ENCODE measurements at regions not wholly inside any gene's neighbourhood (a gene's known extent, or its start where the extent isn't known, plus 50 kb on each side); places are given as distances from the start of the nearest gene placed in this dataset.
"Not testable (repeated sequence)": the region's sequence is repeated elsewhere in the genome, so short reads cannot be mapped to it uniquely, and the experiment has no call there.

- H3K4me1 ChIP-seq (ENCODE audit: insufficient read depth, low read length); in situ Hi-C loops (cut with HindIII; ENCODE audit: extremely low pct_ligation_motif_present, low pct_unique_long_range_greater_than_20kb); H3K4me2 ChIP-seq (ENCODE audit: low read depth, low read length); H3K9ac ChIP-seq (ENCODE audit: insufficient read depth, low read depth, low read length); DNase-seq (ENCODE audit: low spot score); H3K27me3 ChIP-seq (ENCODE audit: control insufficient read depth in 1 of 2, insufficient read depth in 2 of 2, low read length in 2 of 2); H3K9me3 ChIP-seq (ENCODE audit: low read length); H3K27ac ChIP-seq (ENCODE audit: extremely low read length, insufficient read depth, low read length); POLR2A ChIA-PET; H3K36me3 ChIP-seq (replicated peaks in 1 of 2; ENCODE audit: control insufficient read depth in 1 of 2, insufficient read depth in 2 of 2, low read length in 2 of 2); FAIRE-seq; BruUV-seq (replicated peaks); CTCF ChIA-PET (ENCODE audit: low intra/inter-chr PET ratio, low total read pairs); H3K4me3 ChIP-seq (replicated peaks in 1 of 3; ENCODE audit: insufficient read depth in 1 of 3, low read depth in 2 of 3, low read length in 3 of 3); ATAC-seq; H3K79me2 ChIP-seq (ENCODE audit: insufficient read depth, low read length); intact Hi-C loops (cut with micrococcal nuclease; ENCODE audit: unreplicated experiment); H4K20me1 ChIP-seq (ENCODE audit: insufficient read depth, low read length); H2AFZ ChIP-seq (ENCODE audit: low read length): not testable (repeated sequence)
- WGBS (ENCODE audit: low lambda C conversion rate) = 0% methylated on average over 5 of the region's 9 CpGs
Observed at GRCh38 chr3:87097733-87098132, 106.8 kb upstream of the VGLL3 start.

GRCh38 chr3:87090631-87091030 is 99.7 kb upstream of the VGLL3 start:
- in situ Hi-C loops (cut with HindIII; ENCODE audit: extremely low pct_ligation_motif_present, low pct_unique_long_range_greater_than_20kb) (no loop called here), intact Hi-C loops (cut with micrococcal nuclease; ENCODE audit: unreplicated experiment) (no loop called here)
- H3K4me1 ChIP-seq (ENCODE audit: insufficient read depth, low read length) = no peaks in the 10 kb centered on the region
- no peak overlapping the region for H3K9ac ChIP-seq (ENCODE audit: insufficient read depth, low read depth, low read length)
- no peak overlapping the region for H3K27ac ChIP-seq (ENCODE audit: extremely low read length, insufficient read depth, low read length)
- H3K4me2 ChIP-seq (ENCODE audit: low read depth, low read length) = no peak overlapping the region
- no peak overlapping the region for H2AFZ ChIP-seq (ENCODE audit: low read length)
- no peak for ATAC-seq
- TF ChIP-seq, protein P1, sequence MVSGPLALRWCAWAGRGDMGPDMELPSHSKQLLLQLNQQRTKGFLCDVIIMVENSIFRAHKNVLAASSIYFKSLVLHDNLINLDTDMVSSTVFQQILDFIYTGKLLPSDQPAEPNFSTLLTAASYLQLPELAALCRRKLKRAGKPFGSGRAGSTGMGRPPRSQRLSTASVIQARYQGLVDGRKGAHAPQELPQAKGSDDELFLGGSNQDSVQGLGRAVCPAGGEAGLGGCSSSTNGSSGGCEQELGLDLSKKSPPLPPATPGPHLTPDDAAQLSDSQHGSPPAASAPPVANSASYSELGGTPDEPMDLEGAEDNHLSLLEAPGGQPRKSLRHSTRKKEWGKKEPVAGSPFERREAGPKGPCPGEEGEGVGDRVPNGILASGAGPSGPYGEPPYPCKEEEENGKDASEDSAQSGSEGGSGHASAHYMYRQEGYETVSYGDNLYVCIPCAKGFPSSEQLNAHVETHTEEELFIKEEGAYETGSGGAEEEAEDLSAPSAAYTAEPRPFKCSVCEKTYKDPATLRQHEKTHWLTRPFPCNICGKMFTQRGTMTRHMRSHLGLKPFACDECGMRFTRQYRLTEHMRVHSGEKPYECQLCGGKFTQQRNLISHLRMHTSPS (CRISPR knock-in tag; IDR thresholded peaks at IDR 0.05; ENCODE audit: low read depth) = no peak
- no peak for TF ChIP-seq KLF6 (CRISPR knock-in tag; IDR thresholded peaks at IDR 0.05)
- TF ChIP-seq, protein P2, sequence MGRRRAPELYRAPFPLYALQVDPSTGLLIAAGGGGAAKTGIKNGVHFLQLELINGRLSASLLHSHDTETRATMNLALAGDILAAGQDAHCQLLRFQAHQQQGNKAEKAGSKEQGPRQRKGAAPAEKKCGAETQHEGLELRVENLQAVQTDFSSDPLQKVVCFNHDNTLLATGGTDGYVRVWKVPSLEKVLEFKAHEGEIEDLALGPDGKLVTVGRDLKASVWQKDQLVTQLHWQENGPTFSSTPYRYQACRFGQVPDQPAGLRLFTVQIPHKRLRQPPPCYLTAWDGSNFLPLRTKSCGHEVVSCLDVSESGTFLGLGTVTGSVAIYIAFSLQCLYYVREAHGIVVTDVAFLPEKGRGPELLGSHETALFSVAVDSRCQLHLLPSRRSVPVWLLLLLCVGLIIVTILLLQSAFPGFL (CRISPR knock-in tag; IDR thresholded peaks at IDR 0.05) = no peak
- TF ChIP-seq ZNF768 (CRISPR knock-in tag; IDR thresholded peaks at IDR 0.05) = no peak
- no peaks in the 10 kb centered on the region for H3K36me3 ChIP-seq (replicated peaks in 1 of 2; ENCODE audit: control insufficient read depth in 1 of 2, insufficient read depth in 2 of 2, low read length in 2 of 2)
- CTCF ChIA-PET (ENCODE audit: low intra/inter-chr PET ratio, low total read pairs) = no interaction called here
- no peaks in the 10 kb centered on the region for H4K20me1 ChIP-seq (ENCODE audit: insufficient read depth, low read length)
- no peaks in the 10 kb centered on the region for H3K27me3 ChIP-seq (ENCODE audit: control insufficient read depth in 1 of 2, insufficient read depth in 2 of 2, low read length in 2 of 2)
- no peaks in the 10 kb centered on the region for H3K79me2 ChIP-seq (ENCODE audit: insufficient read depth, low read length)
- H3K4me3 ChIP-seq (replicated peaks in 1 of 3; ENCODE audit: insufficient read depth in 1 of 3, low read depth in 2 of 3, low read length in 3 of 3) = no peak overlapping the region
- H3K9me3 ChIP-seq (ENCODE audit: low read length) = no peaks in the 10 kb centered on the region
- BruUV-seq (replicated peaks) = no TSS peak
- POLR2A ChIA-PET = no interaction called here
- DNase-seq (ENCODE audit: low spot score) = no peak
- no peak for FAIRE-seq
